Islet of Langerhans (tissue), 1 donor: ENCODE measurements at regions not wholly inside any gene's neighbourhood (a gene's known extent, or its start where the extent isn't known, plus 50 kb on each side); places are given as distances from the start of the nearest gene placed in this dataset.
"Not testable (repeated sequence)": the region's sequence is repeated elsewhere in the genome, so short reads cannot be mapped to it uniquely, and the experiment has no call there.

Experiments
- FAIRE-seq: peaks from one replicate; lab custom pipeline; 2011; peaks lifted over from hg19 to GRCh38; lab: Jason Lieb, UNC

GRCh38 chr18:45342653-45343052, 272.6 kb upstream of the SLC14A2 start:
- no peak for FAIRE-seq

DNA sequence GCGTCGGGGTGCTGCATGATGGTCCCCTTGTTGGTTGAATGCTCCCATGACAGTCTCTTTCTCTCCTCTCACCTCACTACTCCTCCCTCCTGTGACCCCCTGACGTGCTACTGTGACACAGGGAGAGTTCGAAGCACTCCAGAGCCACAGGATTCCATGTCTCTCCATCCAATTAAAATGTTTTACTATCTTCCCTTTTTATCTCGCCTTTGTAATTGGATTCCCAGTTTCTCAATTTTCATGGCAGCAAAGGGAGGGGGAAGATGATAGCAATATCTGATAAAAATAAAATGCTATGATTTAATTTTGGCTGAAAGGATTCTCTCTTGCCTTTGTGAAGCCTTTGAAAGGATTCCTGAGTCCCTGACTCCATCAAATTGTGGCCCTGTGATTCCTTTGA, 271.9 kb upstream of the SLC14A2 start:
- FAIRE-seq: no peak

DNA sequence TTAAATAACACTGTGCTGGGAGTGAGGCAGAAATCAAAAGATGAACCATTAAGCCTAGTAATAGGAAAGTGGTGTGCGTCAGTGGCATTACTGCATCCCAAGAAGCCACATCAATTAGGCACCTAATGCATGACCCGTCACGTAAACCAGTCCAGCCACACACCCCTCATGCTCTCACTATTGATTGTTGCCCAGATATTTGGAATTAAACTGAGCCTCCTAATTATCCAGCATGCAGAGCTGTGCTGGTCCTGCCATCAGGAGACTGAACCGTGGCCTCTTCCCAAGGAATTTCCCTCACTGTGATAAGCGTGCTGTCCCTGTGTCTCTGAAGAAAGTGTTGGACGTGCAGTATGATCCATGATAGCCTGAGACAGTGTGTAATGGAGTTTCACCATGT, 270.6 kb upstream of the SLC14A2 start:
- not testable (repeated sequence) for FAIRE-seq

GRCh38 chr18:45349019-45349418, 266.3 kb upstream of the SLC14A2 start:
- no peak for FAIRE-seq

DNA sequence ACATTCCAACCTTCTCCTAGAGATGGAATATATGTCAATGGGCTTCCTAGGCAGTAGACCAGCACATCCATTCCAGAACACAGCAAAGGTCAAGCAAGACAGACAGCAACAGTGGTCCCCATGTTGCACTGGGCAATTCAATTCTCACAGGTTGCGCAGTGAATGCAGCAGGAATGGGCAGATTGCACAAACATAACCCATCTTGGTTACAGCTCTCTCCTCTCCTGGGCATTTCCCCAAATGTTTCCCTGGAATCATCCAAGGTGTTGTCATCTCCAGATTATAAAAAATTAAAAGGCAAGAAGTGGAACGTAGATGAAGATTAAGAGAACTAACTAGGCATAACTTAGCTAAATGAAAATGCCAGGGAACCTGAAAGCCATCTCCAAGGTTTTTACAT, 265.8 kb upstream of the SLC14A2 start:
- FAIRE-seq: no peak

DNA sequence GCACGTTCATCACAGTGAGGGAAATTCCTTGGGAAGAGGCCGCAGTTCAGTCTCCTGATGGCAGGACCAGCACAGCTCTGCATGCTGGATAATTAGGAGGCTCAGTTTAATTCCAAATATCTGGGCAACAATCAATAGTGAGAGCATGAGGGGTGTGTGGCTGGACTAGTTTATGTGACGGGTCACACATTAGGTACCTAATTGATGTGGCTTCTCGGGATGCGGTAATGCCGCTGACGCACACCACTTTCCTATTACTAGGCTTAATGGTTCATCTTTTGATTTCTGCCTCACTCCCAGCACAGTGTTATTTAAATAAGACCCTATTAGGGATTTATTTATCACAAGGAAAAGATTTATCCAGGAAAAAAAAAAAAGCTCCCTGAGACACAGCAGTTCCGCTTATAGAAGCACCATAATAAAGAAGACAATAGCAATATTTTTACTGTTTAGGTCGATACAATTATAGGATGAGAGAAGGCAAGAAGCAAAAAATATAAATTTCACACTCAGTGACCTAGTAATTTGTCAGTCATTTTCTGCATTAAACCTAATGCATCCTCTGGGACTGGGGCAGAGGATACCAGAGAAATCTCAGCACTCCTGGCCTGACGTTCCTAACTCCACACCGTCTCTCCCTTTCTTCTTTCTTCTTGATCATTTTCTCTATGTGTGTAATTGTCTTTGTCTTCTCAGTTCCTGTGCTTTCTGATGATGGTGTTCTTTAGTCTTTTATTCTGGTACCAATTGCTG, 264.7 kb upstream of the SLC14A2 start:
- no peak for FAIRE-seq

- no peak for FAIRE-seq
Observed at GRCh38 chr18:45352874-45353273, 262.4 kb upstream of the SLC14A2 start.

DNA sequence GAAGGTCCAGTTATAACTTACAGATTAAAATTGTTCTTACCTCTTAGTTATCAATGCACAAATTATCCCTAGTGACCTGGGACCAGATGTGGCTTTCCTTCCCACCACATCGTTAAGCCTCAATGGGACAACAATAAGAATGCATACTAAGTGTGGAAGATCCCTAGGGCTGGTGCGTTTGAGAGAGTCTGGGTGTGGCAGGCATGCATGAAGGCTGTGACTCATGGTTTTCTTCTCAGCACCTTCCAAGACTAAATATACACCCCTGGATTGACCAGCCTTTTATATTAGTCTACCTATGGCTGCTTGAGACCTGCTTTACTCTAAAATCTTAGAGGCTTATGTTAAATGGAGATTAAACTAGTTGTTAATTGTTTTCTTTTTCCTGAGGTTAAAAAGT, 261.7 kb upstream of the SLC14A2 start:
- peak; percentile 45 for FAIRE-seq

- no peak for FAIRE-seq
Observed at GRCh38 chr18:45355944-45356520, 259.2 kb upstream of the SLC14A2 start.

- FAIRE-seq: peak; percentile 9
Observed at GRCh38 chr18:45357686-45358470, 257.4 kb upstream of the SLC14A2 start.

GRCh38 chr18:45359275-45360009, 255.8 kb upstream of the SLC14A2 start:
- FAIRE-seq: peak; percentile 99

DNA sequence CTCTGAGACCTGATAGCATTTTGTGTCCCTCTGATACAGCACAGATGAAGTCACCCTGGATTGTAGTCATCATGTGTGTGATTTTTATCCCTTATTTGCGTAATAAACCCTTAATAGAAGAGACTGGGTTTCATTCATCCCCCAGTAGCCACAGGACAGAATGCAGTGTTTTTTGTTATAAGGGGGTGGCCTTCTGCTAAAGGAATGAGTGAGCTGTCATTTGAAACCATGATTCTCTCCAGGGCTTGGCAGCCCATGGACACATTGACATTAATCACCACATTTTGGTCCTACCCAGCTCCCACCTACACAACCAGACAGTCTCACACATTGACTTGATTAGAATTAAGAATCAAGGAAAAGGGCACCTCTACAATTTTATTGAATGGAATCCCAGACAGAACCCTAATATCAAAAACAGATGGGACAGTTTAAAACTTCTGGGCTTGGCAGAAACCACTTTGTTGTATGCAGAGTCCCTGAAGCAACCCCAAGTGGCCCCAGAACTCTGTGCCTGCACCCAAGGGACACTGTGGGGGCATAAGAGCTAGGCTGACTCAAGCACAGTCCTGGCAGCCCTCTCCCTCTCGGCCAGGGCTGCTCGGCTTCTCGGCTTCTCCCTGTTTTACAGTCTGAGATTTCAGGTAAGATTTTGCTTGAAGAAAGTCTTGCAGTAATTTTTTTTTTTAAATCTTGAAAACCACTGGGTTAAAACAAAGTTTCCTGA, 254.0 kb upstream of the SLC14A2 start:
- no peak for FAIRE-seq

DNA sequence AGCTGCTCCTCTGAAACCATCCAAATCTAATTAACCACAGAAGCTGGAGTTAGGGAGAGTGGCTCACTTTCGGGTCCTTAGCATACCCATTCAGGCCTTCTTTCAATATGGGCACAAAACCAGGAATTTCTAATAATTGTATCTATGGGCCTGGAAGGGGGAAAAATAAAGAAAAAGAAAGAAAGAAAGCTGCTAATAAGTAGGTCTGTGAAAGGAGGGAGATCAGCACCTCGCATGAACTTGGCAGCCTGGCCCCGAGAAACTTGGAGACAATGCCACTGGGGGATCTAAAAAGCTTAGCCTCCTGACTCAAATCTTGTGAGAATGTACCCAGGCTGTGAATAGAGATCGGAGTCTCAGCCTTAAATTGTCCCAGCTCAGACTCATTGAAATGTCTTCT, 252.1 kb upstream of the SLC14A2 start:
- no peak for FAIRE-seq

DNA sequence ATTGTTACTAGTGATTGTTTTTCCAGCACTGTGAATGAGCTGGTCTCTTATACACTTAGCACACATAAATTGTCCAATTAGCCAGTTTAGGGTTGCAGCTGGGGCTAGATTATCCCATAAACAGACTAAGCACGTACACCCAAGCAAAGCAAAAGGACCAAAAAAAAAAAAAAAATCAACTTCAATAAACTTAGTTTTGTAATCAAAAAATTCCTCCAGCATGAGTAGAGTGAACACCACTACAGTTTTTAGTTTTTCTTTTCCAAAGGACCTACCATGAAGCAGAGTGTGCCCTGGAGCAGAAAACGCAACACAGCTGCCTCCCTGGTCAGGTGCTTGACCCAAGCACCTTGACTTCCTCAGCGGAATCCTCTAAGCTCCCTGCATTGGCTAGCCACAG, 249.4 kb upstream of the SLC14A2 start:
- no peak for FAIRE-seq

DNA sequence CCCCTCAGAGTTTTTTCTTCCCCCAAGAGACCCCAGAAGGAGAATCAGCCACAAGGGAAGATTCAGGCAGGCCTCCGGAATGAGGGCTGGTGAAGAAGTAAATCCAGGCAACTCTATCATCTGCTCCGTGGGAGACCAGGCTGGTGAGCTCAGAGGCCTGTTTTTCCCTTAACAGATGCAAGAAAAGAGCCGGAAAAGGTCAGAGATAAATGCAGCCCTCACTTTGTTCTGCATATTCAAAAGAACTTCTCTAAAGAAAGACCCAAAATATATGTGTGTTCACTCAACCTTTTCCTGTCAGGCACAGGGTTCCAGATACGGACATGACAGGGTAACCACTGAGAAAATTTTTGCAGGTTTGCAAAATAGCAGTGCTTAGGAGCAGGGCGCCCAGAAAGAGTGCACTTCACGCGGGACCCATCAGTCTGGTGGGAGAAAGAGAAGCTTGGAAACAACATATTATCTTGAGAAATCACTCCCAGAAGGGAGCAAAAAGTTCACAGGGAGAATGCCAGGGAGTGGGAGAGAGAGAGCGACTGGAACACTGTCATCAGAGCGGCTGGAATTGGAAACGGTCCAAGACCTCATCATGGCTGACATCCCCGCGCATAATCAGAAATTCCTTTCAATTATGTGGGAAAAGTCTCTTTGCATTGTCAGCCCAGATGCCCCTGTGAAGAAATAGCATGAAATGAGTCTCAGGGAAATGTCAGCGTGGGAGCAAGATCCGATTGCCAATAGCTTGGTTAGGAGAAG, 244.8 kb upstream of the SLC14A2 start:
- no peak for FAIRE-seq

- no peak for FAIRE-seq
Observed at GRCh38 chr18:45373286-45373880, 241.9 kb upstream of the SLC14A2 start.

DNA sequence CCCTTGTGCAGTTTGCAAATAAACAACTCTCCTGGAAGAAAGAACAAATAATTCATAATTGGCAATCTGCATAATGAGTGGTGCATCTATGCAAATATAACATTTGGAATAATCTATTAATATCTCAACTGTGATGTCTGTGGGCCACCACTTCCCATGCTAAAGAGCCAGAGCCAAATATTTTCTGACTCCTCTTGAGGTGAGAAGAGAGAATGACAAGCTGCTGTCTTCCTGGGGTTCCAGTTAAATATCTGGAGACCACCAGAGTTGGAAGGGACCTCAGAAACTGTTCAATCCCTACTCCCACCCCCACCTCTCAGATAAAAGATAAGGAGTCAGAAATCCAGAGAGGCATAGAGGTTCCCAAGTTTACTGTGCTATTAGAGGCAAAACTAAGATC, 241.0 kb upstream of the SLC14A2 start:
- FAIRE-seq: no peak

GRCh38 chr18:45374878-45375630, 240.2 kb upstream of the SLC14A2 start:
- FAIRE-seq: no peak

- no peak for FAIRE-seq
Observed at GRCh38 chr18:45376193-45376592, 239.1 kb upstream of the SLC14A2 start.

- no peak for FAIRE-seq
Observed at GRCh38 chr18:45378308-45378707, 237.0 kb upstream of the SLC14A2 start.
